ENCODE measurements at regions not wholly inside any gene's neighbourhood (a gene's known extent, or its start where the extent isn't known, plus 50 kb on each side); places are given as distances from the start of the nearest gene placed in this dataset.

- H3K9me3 ChIP-seq (ENCODE audit: control extremely low read depth in 1 of 3, control insufficient read depth in 2 of 3, insufficient read depth in 1 of 3, low read length in 2 of 3): no peaks in the 10 kb centered on the region
- no peaks in the 10 kb centered on the region for H3K4me1 Mint-ChIP-seq
- no peak overlapping the region for H3K9ac ChIP-seq (ENCODE audit: low read length)
- no peaks in the 10 kb centered on the region for H3K27me3 ChIP-seq (replicated peaks in 1 of 4; ENCODE audit: control extremely low read depth in 1 of 4, control insufficient read depth in 3 of 4, insufficient read depth in 4 of 4, low read length in 3 of 4)
- H3K27ac Mint-ChIP-seq: no peak overlapping the region
- no peak overlapping the region for H3K4me3 Mint-ChIP-seq
- no peak for ATAC-seq (ENCODE audit: low read depth)
- CTCF ChIA-PET: no interaction called here
- DNase-seq: no peak
- no peaks in the 10 kb centered on the region for H3K4me1 ChIP-seq (ENCODE audit: control insufficient read depth in 2 of 2, insufficient read depth in 2 of 2, low read length in 2 of 2)
- no peaks in the 10 kb centered on the region for H3K36me3 ChIP-seq (replicated peaks in 1 of 2; ENCODE audit: control extremely low read depth in 1 of 2, control insufficient read depth in 1 of 2, extremely low read depth in 1 of 2, insufficient read depth in 2 of 2, low read length in 1 of 2)
- no peak overlapping the region for H3K27ac ChIP-seq (ENCODE audit: low read length in 2 of 2)
- intact Hi-C loops (cut with micrococcal nuclease): no loop called here
- TF ChIP-seq EZH2 (IDR thresholded peaks at IDR 0.05; ENCODE audit: borderline replicate concordance, insufficient read depth, low read depth, low read length, poor library complexity, severe bottlenecking) (no peak), CTCF (IDR thresholded peaks at IDR 0.05) (no peak)
- no peaks in the 10 kb centered on the region for H4K20me1 ChIP-seq (ENCODE audit: control insufficient read depth, insufficient read depth, low read length, poor library complexity, severe bottlenecking)
- POLR2A ChIA-PET: no interaction called here
- H3K4me2 ChIP-seq (replicated peaks; ENCODE audit: low read depth, low read length, poor library complexity, severe bottlenecking): no peak overlapping the region
- no peak overlapping the region for H3K4me3 ChIP-seq (ENCODE audit: control extremely low read depth in 1 of 5, extremely low read depth in 1 of 5, insufficient read depth in 1 of 5, low read depth in 2 of 5, low read length in 4 of 5)
- no CpG with 5 or more reads among the region's 4 CpGs for WGBS (ENCODE audit: insufficient coverage)
- no peak overlapping the region for H2AFZ ChIP-seq (ENCODE audit: insufficient read depth, low read depth, low read length, poor library complexity, severe bottlenecking)
- H3K9me3 Mint-ChIP-seq (ENCODE audit: insufficient read depth): no peaks in the 10 kb centered on the region
- no peaks in the 10 kb centered on the region for H3K79me2 ChIP-seq (ENCODE audit: control insufficient read depth, insufficient read depth, low read length)
- H3K27me3 Mint-ChIP-seq: no peaks in the 10 kb centered on the region
Observed at GRCh38 chr7:115679423-115679822, 351.1 kb downstream of the TFEC start.

DNA sequence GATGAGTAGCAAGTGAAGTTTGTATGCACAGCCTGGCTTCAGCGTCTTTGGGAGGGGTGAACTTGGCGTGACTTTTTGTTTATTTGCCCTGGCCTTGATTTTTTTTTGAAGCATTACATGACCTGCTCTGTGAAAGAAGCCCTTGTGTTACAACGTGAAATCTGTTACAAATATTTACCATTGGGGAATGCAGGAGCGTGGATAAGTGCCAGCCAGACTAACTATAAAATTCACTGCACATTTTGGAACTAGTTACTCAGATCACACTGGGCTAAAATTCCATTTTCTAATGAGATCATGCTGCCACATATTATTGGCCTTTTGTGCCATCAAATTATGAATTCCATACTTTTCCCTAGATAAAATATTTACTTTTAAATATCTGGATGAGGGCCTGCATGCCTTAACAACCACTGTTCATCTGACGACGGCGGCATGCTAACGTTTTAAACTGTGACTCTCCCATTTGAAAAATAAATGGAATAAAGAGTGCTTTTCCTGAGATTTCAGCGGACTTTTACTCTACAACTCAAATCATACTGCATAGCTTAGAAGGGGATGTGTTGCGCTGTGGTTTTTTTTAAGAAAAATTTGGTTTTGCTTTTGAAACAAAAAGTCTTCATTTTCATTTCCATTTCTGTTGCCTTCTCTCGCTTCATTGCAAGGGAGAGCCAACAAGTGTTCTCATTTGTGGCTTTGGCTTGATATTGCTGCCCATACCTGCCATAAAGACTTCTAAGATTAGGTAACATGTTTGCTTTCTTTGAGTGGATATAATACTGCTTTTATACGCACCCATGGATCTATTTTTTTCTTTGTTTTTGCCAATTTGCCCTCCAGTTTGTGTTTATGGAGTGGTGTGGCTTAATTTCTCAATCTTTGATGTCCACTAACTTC, 352.2 kb downstream of the TFEC start:
- H3K4me2 ChIP-seq (replicated peaks; ENCODE audit: low read depth, low read length, poor library complexity, severe bottlenecking): no peak overlapping the region
- no peaks in the 10 kb centered on the region for H3K79me2 ChIP-seq (ENCODE audit: control insufficient read depth, insufficient read depth, low read length)
- ChIA-PET CTCF (no interaction called here), POLR2A (no interaction called here)
- no peaks in the 10 kb centered on the region for H3K36me3 ChIP-seq (replicated peaks in 1 of 2; ENCODE audit: control extremely low read depth in 1 of 2, control insufficient read depth in 1 of 2, extremely low read depth in 1 of 2, insufficient read depth in 2 of 2, low read length in 1 of 2)
- TF ChIP-seq CTCF (IDR thresholded peaks at IDR 0.05): no peak
- no peak for TF ChIP-seq EZH2 (IDR thresholded peaks at IDR 0.05; ENCODE audit: borderline replicate concordance, insufficient read depth, low read depth, low read length, poor library complexity, severe bottlenecking)
- no peaks in the 10 kb centered on the region for H3K4me1 Mint-ChIP-seq
- H3K9ac ChIP-seq (ENCODE audit: low read length): no peak overlapping the region
- 89% methylated on average over 5 of the region's 12 CpGs for WGBS (ENCODE audit: insufficient coverage)
- no peaks in the 10 kb centered on the region for H3K27me3 ChIP-seq (replicated peaks in 1 of 4; ENCODE audit: control extremely low read depth in 1 of 4, control insufficient read depth in 3 of 4, insufficient read depth in 4 of 4, low read length in 3 of 4)
- H3K27me3 Mint-ChIP-seq: no peaks in the 10 kb centered on the region
- no peak overlapping the region for H3K4me3 ChIP-seq (ENCODE audit: control extremely low read depth in 1 of 5, extremely low read depth in 1 of 5, insufficient read depth in 1 of 5, low read depth in 2 of 5, low read length in 4 of 5)
- H3K4me3 Mint-ChIP-seq: no peak overlapping the region
- H2AFZ ChIP-seq (ENCODE audit: insufficient read depth, low read depth, low read length, poor library complexity, severe bottlenecking): no peak overlapping the region
- no peak for ATAC-seq (ENCODE audit: low read depth)
- no peaks in the 10 kb centered on the region for H4K20me1 ChIP-seq (ENCODE audit: control insufficient read depth, insufficient read depth, low read length, poor library complexity, severe bottlenecking)
- H3K4me1 ChIP-seq (ENCODE audit: control insufficient read depth in 2 of 2, insufficient read depth in 2 of 2, low read length in 2 of 2): no peaks in the 10 kb centered on the region
- H3K27ac ChIP-seq (ENCODE audit: low read length in 2 of 2): no peak overlapping the region
- no peaks in the 10 kb centered on the region for H3K9me3 ChIP-seq (ENCODE audit: control extremely low read depth in 1 of 3, control insufficient read depth in 2 of 3, insufficient read depth in 1 of 3, low read length in 2 of 3)
- H3K27ac Mint-ChIP-seq: no peak overlapping the region
- no peaks in the 10 kb centered on the region for H3K9me3 Mint-ChIP-seq (ENCODE audit: insufficient read depth)
- intact Hi-C loops (cut with micrococcal nuclease): no loop called here
- DNase-seq: no peak
